GM10248 (cell line): ENCODE measurements at regions not wholly inside any gene's neighbourhood (a gene's known extent, or its start where the extent isn't known, plus 50 kb on each side); places are given as distances from the start of the nearest gene placed in this dataset.

Experiments used
- CTCF ChIA-PET: fragments of 300-600 bp; sonication (Branson Sonifier 250); formaldehyde crosslinking; extraction: SDS; loops from one replicate; lab custom pipeline; 2021; ENCODE audit warnings: antibody characterized with exemption; lab: Yijun Ruan, JAX
- POLR2A ChIA-PET: fragments of 350-650 bp; sonication (Branson Sonifier 250); formaldehyde crosslinking; extraction: SDS; loops from one replicate; lab custom pipeline; 2020; ENCODE audit warnings: antibody characterized with exemption; lab: Yijun Ruan, JAX
- DNase-seq: peaks from one replicate; pipeline ENCODE4 v3.0.0; 2012; ENCODE audit errors: extremely low spot score
- CTCF ChIP-seq: IDR thresholded peaks from 2 replicates; pipeline ENCODE4 v1.5.1; 2012; ENCODE audit warnings: mild to moderate bottlenecking, low read depth; ENCODE audit errors: extremely low read depth, missing control alignments, control extremely low read depth

DNA sequence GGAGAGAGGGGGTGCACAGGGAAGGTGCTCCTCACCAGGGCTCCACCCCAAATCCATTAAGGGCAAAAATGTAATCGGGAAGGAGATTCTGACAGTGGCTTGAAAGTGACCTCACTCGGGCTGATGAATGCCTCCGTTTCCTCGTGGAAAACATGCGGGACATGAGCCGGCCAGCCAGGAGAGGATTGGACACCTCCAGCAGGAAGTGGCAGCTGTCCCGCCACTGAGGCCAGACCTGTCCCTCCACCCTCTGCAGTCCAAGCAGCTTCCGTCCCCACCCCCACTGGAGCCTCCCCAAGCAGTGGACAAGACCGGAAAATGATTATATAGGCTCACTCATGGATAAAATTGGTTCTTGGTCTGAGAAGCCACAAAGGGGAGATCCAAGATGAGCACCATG is 82.1 kb upstream of the CCL1 start:
- DNase-seq = no peak
- ChIA-PET CTCF (interaction anchor here (1.4 kb wide), 1 partner anchor 21 kb away, joined by 3 read pairs; no protein-coding TSS in a partner anchor), POLR2A (no interaction called here)
- TF ChIP-seq CTCF = no peak

DNA sequence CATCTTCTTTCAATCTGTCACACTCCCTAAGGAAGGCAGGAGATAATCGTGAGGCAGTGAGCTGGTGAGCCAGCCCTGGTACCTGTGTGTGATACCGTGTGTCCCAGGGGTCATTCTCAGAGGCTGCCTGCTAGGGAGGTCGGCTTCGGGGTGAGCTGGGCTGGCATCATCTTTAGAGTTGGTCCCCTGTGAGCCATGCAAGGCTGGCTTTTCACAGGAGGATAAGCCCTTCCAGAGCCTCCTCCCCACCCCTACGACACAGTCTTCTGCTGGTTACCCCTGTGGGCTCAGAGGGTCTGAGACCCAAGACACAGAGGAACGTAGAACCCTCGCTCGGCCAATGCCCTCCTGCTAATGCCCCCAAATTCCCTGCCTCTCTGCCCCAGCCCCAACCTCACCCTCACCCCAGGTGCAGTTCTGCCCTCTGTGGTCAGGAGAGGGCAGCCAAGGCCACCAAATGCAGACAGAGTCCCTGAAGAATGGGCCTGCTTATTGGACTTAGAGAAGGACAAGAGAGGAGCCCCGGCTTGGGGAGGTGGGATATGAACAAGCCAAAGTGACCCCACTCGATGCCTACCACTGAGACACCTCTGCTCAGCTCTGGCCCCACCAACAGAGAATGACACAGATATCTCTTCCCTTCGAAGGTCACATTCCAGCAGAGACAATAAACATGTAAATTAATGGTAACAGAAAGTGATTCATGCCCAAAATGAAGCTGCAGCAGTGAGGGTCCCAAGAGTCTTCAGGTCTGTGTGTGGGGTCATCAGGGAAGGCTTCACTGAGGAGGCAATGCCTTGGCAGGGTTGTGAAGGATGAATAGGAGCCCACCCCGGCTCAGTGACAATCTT is 80.8 kb upstream of the CCL1 start:
- peak; percentile 27 for TF ChIP-seq CTCF
- ChIA-PET POLR2A (no interaction called here), CTCF (no interaction called here)
- no peak for DNase-seq

- TF ChIP-seq CTCF = no peak
- DNase-seq = no peak
- ChIA-PET CTCF (no interaction called here), POLR2A (no interaction called here)
Observed at GRCh38 chr17:34442387-34443111, 79.5 kb upstream of the CCL1 start.

DNA sequence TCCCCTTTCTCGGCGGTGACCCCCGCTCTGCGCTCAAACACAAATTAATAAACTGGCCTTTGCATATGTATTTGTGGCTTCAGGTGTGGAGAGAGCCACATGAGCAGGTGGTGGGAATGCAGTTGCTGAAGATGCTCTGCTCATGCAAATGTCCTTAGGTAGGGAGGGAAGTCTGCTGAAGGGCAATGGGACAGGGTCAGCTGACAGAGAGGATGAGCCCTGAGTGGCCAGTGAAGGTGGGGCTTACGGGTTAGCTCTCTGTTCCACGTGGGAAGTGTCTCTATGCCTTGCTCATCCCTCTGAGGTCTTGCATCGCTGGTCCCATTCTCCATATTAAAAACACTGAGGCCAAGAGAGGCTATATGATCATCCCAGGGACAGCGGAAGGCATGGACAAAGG is 74.2 kb upstream of the CCL1 start:
- ChIA-PET CTCF (interaction anchor here (2.1 kb wide), 1 partner anchor 11 kb away, joined by 4 read pairs; no protein-coding TSS in a partner anchor), POLR2A (no interaction called here)
- no peak for TF ChIP-seq CTCF
- no peak for DNase-seq

DNA sequence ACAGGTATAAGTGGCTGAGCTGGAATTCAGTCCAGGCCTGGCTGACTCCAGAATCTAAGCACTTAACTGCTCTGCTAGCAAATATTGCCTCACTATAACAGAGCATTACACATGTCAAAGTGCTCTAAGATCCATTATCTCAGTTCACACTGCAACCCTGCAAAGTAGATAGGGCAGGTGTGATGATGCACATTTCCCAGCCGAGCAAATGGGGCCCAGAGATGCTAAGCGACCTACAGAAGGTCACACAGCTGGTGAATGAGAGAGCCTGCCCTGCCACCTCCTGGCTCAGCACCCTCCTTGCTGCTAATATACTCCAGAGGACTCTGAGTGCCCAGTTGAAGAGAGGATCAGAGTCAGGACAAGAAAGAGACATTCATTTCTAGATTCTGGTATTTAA is 73.6 kb upstream of the CCL1 start:
- POLR2A ChIA-PET = no interaction called here
- no peak for DNase-seq
- no peak for TF ChIP-seq CTCF
- CTCF ChIA-PET = interaction anchor here (1.4 to 2.1 kb wide), 2 partner anchors 11 to 17 kb away, joined by 4 to 5 read pairs; no protein-coding TSS in a partner anchor

DNA sequence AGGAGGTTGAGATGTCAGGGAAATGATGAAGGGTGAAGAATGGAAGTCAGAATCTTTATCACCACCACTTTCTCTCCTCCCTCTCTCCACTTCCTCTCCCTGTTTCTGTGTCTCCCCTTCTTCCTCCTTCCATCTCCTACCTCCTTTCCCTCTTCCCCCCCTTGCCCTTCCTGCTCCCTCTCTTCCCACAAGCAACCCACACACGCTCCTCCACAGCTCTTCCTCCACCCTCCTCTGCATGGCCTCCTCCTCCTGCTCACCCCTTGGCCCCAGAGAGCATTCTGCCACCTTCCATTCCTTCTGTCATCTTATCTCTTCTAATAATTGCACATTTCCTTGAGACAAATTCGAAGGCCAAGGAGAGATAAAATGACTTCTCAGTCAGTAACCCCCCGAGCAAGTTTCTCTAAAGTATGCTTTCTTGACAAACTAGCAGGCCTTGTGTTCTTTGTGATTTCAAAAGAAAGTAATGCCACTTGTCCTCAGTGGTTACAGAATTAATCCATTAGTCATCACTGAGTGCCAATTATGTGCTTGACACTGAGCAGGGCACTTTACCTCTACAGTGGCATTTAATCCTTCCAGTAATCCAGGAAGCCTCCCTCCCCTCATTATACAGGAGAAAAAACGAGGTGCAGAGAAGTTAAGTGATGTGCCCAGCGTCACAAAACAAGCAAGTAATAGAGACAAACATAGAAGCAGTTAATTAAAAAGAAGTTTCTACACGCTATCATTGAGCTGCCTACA is 72.3 kb upstream of the CCL1 start:
- ChIA-PET CTCF (interaction anchor here (1.4 kb wide), 1 partner anchor 15 kb away, joined by 5 read pairs; no protein-coding TSS in a partner anchor), POLR2A (no interaction called here)
- DNase-seq = no peak
- no peak for TF ChIP-seq CTCF
